Left cardiac atrium (tissue), 4 donors: ENCODE measurements at regions not wholly inside any gene's neighbourhood (a gene's known extent, or its start where the extent isn't known, plus 50 kb on each side); places are given as distances from the start of the nearest gene placed in this dataset.
"Not testable (repeated sequence)": the region's sequence is repeated elsewhere in the genome, so short reads cannot be mapped to it uniquely, and the experiment has no call there.

Experiments used
- ATAC-seq, 2 donors: fragments of 200-7000 bp; cut with Tn5 transposase; one replicate each; pipeline ENCODE4 v1.9.1; 2020; ENCODE audit warnings: mild to moderate bottlenecking in 2 of 2, moderate library complexity in 2 of 2
- DNase-seq: peaks from one replicate; pipeline ENCODE4 v3.0.0-alpha.2; 2020
- intact Hi-C, 2 donors: fragments of 100-400 bp; cut with DNase I; formaldehyde crosslinking; loops; one replicate each; pipeline versions ENCODE4 v1.14.1 to v1.15.1; 2022 to 2023
- donor health status: DM: no; HTN: yes; CAD: no.
- donor health status: DM: no; HTN: yes; CAD: no; lungs with severe emphysema.
- donor health status: DM: yes; HTN: yes; CAD: no.
- donor health status: Dilated cardiomyopathy.

- DNase-seq: no peak
- ATAC-seq: no peak
- intact Hi-C loops: no loop called here
Measured at GRCh38 chr4:91830681-91831395, 472.9 kb upstream of the GRID2 start.

GRCh38 chr4:91837608-91838029, 466.1 kb upstream of the GRID2 start:
- DNase-seq: no peak
- peak in 1 of 2 donors; percentile 72 for ATAC-seq
- intact Hi-C loops: no loop called here

- ATAC-seq: no peak
- DNase-seq: no peak
Measured at GRCh38 chr4:91838181-91838861, 465.4 kb upstream of the GRID2 start.

GRCh38 chr4:91840359-91840758, 463.4 kb upstream of the GRID2 start:
- no peak for ATAC-seq
- no peak for DNase-seq
- intact Hi-C loops: no loop called here

More at GRCh38 chr4:91838181-91838861, 465.4 kb upstream of the GRID2 start:
- intact Hi-C loops: no loop called here

GRCh38 chr4:91846233-91846632, 457.5 kb upstream of the GRID2 start:
- intact Hi-C loops: no loop called here
- ATAC-seq: no peak
- DNase-seq: no peak

- intact Hi-C loops: no loop called here
- DNase-seq (no peak), ATAC-seq (no peak)
Measured at GRCh38 chr4:91851456-91851855, 452.3 kb upstream of the GRID2 start.

- no peak for ATAC-seq
- intact Hi-C loops: no loop called here
- DNase-seq: no peak
Measured at GRCh38 chr4:91887926-91888325, 415.8 kb upstream of the GRID2 start.

GRCh38 chr4:91891217-91891616, 412.5 kb upstream of the GRID2 start:
- intact Hi-C loops, ATAC-seq, DNase-seq: not testable (repeated sequence)

- no peak for DNase-seq
- intact Hi-C loops: no loop called here
- no peak for ATAC-seq
Measured at GRCh38 chr4:91894006-91894405, 409.8 kb upstream of the GRID2 start.

- ATAC-seq (no peak), DNase-seq (no peak)
- intact Hi-C loops: no loop called here
Measured at GRCh38 chr4:91904556-91904955, 399.2 kb upstream of the GRID2 start.

- ATAC-seq: no peak
- intact Hi-C loops: no loop called here
- no peak for DNase-seq
Measured at GRCh38 chr4:91909963-91910362, 393.8 kb upstream of the GRID2 start.

- intact Hi-C loops: no loop called here
- ATAC-seq (no peak), DNase-seq (no peak)
Measured at GRCh38 chr4:91914176-91914804, 389.5 kb upstream of the GRID2 start.

GRCh38 chr4:91916219-91916618, 387.5 kb upstream of the GRID2 start:
- no peak for DNase-seq
- intact Hi-C loops: no loop called here

GRCh38 chr4:91924625-91925024, 379.1 kb upstream of the GRID2 start:
- ATAC-seq (no peak), DNase-seq (no peak)
- intact Hi-C loops: no loop called here

More at GRCh38 chr4:91916219-91916618, 387.5 kb upstream of the GRID2 start:
- no peak for ATAC-seq

GRCh38 chr4:91935217-91935616, 368.5 kb upstream of the GRID2 start:
- intact Hi-C loops: no loop called here
- DNase-seq (no peak), ATAC-seq (no peak)

GRCh38 chr4:91936311-91936710, 367.5 kb upstream of the GRID2 start:
- no peak for DNase-seq
- intact Hi-C loops: no loop called here

GRCh38 chr4:91957963-91958362, 345.8 kb upstream of the GRID2 start:
- DNase-seq (no peak), ATAC-seq (no peak)
- intact Hi-C loops: no loop called here

More at GRCh38 chr4:91936311-91936710, 367.5 kb upstream of the GRID2 start:
- ATAC-seq: no peak

GRCh38 chr4:91958596-91958995, 345.2 kb upstream of the GRID2 start:
- intact Hi-C loops: no loop called here
- DNase-seq (no peak), ATAC-seq (no peak)

- no peak for DNase-seq
- intact Hi-C loops: no loop called here
- ATAC-seq: no peak
Measured at GRCh38 chr4:91961504-91961903, 342.3 kb upstream of the GRID2 start.

- intact Hi-C loops: no loop called here
- ATAC-seq (no peak), DNase-seq (no peak)
Measured at GRCh38 chr4:91963486-91963885, 340.3 kb upstream of the GRID2 start.
